ENCODE measurements at regions not wholly inside any gene's neighbourhood (a gene's known extent, or its start where the extent isn't known, plus 50 kb on each side); places are given as distances from the start of the nearest gene placed in this dataset.

DNA sequence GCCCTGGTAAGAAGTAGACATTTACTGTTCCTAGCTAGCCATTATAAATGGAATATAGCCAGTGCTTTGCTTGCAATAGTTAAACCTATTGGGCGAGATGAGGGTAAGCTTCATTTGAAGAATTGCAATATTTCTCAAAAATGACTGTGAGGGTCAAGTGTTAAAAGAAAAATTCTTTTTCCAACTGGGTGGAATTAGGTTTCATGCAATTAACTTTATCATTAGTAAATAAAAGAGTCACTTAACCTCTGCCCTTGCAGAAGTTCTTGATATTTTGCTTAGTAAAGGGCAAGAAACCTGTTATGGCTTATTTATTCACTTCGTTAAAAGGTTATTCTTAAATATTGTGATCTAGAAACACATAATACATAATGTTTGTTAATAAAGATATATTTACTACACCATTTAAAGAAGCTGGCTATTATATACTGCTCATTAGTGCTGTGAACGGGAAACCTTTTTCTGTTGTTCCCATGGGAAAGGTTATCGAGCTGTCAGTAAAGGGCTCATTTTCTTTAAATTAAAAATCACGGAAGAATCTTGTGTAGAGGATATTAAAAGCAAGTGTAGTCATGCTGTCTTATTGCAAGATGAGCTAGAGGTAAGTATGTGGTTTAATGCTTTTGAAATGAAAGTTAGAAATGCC lies 370.5 kb downstream of the CSNK1G3 start:
- DNase-seq = no peak

DNA sequence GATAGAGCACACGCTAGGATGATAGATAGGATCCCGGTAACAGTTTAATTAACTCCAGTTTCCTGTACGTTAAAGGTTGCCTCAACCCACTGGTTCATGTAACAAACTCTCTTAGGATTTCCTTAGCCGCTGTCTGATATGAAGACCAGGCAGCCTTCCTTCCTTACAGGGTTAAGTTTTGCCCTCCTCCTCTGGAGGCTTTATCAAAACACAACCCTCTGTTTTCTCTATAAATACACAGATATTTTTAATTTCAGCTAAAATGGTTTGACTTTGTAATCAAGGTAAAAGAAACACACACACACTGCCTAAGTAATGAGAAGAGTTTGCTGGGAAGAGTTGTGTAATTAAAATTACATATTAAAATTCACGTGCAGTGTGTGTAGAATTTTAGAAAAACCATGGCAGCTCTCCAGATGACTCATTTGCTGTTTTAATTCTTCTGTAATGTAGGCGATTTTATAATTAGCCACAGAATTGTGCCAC lies 369.8 kb downstream of the CSNK1G3 start:
- DNase-seq = no peak

DNA sequence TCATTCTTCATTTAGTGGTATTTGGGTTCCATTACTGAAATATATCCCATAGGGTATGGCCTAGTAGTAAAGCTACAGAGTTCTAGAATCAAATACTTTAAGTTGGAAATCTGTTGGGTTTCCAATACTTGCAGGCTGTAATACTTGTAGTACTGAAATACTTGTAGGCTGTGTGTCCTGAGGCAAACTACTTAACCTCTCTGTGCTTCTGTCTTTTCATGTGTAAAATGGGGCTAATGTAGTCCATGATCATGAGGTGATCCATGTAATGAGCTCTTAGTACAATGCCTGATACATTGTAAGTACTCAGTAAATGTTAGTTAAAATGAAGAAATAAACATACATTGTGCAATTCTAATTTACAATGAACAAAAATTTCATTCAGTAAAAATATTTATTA lies 368.9 kb downstream of the CSNK1G3 start:
- DNase-seq = no peak

DNA sequence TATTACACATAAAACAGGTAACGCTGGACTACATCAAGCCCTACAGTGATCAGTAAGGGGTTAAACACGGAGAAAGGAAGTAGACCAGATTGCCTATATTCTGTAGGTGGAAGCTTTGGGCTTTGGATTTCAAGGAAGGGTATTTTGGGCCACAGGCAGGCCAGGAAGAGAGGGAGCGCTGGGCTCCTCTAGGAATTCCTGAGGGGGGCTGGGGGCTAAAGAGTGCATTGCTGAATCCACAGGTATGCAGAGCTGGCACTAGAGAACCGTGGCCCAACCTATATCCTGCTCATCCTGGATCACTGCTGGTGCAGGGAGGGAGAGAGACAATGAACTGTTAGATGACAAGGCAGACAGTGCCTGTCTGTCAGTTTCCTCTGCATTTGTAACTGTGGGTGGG lies 367.1 kb downstream of the CSNK1G3 start:
- DNase-seq = no peak

DNA sequence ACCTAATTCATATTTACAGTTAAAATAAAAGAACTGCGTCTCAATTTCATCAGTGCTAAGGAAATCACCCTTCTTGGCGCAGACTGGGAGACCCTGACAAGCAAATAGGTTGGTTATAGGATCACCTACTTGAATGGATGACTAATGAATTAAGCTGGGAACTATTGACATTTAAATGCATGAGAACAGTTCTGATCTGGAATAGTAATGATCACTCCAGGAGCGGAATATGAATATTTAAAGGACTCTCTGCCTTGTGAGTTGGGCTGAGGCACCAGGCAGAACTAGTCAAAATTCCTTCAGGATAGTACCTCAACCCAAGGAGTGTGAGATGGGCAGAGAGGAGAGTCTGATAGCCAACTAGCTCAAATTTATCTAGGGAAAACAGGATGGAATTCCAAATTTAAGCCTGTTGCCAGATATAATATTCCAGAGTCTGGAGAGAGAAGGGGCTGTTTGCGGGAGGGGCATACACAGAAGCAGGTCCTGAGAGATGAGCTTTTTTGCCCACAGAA lies 364.4 kb downstream of the CSNK1G3 start:
- DNase-seq = no peak

DNA sequence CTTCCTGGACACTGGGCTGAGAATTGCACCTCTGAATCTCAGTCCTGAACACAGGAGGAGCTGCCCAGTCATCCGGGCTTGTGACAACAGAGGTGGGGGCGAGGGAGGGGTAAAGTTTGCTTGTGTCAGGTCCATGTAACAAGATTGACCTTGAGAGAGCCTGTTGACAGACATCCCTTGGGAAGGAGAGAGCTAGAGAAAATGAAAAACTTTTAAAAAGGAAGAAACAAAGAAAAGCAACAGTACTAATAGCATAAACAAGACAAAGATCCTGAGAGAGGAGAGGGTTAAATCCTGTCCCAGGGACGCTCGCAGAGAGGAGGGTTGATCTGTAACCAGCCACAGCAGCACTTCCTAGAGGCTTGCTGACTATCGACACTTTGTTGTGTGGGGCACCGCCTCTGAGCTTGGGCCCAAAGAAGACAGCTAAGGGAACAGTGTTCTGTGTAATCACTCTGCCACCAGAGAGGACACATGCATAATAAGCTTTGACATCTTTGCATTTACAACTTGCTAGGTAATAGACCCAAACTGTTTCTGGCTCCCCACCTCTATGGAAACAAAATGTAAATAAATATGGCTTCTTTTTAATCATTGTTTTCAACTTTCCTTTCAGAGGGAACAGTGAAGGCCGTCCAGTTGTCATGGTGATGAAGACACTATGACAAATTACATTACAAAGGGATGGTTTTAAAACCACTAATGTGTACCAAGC lies 363.7 kb downstream of the CSNK1G3 start:
- no peak for DNase-seq

DNA sequence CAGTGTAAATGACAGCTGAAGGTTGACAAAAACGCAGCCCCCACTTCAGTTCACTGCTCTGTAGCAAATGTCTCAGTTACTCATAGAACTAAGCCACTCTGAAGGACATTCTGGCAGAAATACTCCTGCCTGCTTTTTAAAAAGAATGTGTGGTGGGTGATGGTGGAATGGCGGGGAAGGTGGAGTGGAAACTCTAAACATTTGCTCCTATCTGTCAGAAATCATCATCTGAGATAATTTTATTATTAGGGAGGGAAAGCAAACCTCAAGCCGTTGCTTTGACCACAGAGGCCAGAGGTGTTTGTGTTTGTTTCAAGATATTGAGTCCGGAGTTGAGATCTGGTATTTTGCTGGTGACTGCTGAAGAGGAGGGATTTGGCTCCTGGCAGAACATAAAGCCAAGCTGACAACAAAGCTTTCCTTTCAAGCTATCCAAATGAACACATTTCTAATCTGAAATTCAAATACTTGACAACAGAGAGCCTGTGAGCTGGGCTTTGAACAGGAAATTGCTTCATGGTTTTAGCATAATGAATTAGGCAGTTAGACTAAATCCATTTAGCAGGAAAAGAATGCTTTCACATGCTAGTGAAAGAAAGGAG lies 362.7 kb downstream of the CSNK1G3 start:
- no peak for DNase-seq

DNA sequence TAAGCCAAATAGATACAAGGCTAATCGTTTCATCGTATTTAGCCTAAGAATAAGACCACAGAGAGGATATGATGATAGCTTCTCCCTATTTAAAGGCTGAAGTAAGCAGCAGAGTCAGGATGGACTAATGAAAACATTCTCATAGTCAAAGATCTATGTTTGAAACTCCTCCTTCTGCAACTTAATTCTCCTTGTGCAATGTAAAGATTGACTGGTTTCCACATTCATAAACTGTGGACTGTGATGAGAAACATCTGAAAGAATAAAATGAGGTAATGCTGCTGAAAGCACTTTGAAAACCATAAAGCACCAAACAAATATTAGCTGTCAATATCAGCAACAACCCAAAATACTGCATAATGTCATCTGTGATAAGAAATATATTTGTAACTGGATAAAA lies 361.9 kb downstream of the CSNK1G3 start:
- DNase-seq = no peak

DNA sequence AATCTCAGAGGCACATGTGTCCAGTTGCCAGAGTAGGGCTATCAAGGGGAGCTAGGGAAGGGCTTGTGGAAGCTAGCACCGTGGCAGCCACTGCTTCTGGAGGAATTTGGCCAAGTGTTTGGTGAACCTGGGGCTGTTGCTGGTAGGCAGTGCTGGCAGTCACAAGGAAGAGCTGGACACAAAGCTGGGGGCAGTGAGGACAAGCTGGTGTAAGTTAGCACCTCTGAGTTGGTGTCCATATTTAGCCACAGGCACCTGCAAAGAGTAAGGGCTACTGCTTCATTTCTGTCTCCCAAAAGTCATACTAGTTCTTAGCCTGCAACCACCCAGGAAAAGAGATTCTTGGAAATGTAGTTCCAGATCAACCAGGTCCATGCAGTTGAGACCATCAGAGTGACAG lies 359.4 kb downstream of the CSNK1G3 start:
- DNase-seq = no peak

DNA sequence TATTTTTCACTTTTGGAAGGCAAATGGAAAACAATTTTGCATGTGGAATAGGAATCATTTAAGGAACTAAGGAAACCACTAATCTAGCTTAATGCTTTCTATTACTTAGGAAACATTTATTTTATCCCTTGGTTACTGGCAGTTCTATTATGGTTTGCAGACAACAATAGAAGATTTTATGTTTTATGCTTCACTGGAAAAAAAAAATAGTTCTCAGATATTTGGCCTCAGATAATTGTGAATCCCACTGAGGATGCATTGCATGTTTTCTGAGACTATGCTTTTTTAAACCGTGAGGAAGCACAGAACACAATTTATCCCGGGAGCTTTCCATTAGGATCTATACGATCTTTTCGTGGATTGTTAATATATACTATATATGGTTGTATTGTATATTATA lies 356.9 kb downstream of the CSNK1G3 start:
- no peak for DNase-seq

DNA sequence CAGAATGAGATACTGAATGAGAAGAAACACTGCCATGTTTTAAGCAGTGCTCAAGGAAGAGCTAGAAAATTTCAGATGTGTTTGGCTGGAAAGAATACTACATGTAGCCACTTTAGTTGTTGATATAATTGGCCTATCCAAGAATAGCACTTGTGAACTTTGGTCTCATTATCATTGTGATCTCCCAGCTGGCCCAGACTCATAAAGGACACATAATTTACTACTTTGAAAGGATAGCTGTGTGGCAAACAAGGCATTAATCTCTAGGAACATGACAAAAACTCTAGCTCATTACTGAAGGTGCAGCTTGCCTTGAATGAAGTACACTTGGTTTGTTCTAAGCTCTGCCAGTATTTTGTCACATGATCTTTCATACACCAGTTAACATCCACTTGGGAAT lies 356.3 kb downstream of the CSNK1G3 start:
- DNase-seq = no peak

DNA sequence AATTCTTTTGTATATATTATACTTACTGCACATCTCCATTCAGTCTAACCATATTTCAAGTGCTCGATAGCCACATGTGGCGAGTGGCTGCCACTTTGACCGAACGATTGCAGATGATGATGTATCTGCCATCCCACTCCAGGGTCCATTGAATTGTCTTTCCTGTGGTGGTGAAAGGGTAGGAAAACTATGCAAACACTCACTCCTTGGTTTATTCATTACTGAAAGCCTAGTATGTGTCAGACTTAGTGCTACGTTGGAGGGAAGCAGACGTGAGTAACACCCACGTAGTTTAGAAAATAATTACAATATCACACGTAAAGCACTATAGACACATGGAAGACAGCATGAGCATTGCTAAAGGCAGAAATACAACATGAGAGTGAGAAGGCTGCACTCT lies 353.7 kb downstream of the CSNK1G3 start:
- no peak for DNase-seq

DNA sequence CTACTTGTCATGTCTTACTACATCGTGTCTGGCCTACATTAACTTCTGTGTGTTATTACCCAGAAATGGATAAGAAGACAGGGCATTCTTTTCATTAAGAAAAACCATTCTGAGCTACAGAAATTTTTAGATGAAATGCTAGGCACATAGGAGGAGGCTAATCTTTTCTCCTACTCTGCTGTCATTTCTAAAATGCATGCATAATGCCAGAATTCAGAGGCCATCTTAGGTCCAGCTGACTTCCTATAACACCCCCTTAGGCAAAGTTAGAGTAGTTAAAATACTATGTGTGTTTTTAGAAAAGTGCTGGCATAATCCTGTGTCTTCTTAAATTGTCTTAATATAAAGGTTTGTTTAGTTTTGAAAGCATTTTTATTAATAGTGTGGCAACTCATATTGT lies 352.6 kb downstream of the CSNK1G3 start:
- no peak for DNase-seq

DNA sequence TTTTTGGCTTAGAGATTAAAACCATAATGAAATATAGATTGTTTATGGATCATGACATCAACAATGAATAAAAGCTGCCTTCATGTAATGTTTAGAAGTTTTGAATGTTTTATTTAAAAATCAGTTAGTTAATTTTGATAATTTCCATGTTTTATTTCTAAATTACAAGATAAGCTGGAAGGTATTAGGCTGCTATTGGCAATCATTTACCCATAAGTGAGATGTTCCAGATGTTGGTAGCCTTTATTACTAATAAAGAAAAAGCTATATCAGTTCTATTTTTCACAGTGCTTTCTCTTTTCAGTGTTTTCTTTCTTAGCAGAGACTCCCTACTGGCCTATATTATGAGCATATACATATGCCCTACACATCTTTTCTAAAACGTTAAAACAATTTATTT lies 347.0 kb downstream of the CSNK1G3 start:
- no peak for DNase-seq

DNA sequence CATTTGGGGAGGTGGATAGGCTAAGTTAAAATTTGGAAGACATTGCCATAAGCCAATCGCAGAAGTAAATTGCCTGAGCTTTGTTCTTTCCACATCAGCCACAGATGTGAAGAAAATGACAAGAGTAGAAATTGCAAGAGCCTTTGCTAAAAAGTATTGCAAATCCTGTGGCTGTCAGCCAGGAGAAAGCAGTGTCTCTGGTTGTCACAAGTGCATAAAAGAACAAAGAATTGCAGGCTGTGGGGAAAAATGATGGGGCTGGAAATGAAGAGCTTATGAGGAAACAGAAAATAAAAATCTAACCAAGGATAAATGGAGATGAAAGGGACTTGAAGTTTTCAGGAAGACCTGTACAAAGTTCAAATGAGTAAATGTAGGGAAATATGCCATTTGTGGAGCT lies 344.8 kb downstream of the CSNK1G3 start:
- DNase-seq = no peak

DNA sequence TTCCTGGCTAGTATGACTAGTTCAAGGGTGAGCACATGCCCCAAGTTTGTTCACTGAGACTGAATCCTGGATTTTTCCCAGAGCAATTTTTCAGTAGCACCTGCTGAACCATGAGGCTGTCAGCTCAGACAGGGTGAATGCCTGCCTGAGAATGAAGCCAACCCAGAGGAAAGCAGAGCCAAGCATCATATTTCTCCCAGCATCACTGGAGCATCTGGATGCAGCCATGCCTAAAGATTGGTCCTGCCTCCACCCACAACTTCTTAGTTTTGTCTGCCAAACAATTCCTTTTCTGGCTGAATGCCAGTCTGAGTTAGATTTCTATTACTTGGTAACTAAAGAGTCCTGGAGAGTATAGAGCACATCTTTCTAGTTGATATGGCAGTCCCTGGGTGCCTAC lies 343.6 kb downstream of the CSNK1G3 start:
- peak; percentile 90 for DNase-seq

DNA sequence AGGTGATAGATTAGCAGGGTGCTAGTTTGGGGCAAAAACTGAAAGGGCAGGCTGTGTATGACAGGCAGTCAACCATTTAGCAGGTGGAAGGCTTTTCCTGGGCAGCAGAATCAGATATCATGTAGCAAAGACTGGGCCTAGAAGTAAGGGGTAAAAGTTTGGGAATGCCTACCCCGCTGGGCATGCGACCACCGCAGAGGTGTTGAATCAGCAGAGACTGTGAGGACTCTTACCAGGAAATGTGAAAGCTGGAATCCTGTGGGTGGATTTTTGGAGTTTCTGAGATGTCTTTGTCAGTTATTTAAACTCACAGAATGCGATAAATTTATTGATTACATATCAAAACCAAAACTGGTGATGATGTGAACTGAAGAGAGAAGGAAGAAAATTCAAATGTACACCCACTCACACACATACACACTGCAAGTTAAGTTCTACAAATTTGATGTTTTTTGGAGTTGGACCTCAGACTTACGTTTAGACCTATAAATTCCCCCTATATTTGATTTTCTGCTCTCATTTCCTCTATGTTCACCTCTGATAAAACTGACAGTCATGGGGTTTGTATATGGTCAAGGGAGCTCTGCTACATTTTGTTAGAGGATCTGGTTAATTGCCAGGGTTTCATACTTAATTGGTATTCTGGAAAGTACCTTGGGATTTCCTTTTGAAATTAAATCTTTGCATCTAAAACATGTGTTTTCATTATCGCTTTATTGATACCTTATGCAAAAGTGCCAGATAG lies 333.6 kb downstream of the CSNK1G3 start:
- DNase-seq = no peak

DNA sequence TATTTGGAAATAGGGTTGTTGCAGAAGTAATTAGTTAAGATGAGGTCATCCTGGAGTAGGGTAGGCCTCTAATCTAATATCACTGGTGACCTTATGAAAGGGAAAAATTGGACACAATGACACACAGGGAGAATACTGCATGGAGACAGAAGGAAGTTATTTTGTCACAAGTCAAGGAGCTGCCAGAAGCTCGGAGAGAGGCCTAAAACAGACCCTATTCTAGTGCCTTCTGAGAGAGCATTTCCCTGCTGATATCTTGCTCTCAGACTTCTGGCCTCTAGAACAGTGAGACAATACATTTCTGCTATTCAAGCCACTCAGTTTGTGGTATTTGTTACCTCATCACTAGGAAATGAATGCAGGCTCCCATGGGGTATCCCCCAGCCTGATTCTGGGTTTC lies 332.9 kb downstream of the CSNK1G3 start:
- no peak for DNase-seq

DNA sequence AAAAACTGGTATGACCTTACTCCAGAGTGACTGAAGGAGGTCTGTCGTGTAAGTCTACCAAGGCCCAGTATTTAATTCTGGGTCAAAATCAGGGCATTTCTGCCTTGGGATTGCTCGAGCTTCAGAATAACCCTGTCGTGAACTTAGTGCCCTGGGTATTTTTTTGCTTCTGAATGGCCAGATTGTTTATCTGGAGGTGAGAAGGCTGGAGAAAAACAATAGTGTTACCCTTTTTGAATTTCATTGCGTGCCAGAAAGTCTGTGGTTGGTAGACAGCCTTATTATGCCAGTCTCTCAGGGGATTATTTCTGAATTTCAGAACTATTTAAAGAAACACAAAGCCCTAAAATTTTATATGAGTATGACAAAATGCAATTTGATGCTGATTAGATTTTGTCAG lies 323.4 kb downstream of the CSNK1G3 start:
- DNase-seq = no peak

DNA sequence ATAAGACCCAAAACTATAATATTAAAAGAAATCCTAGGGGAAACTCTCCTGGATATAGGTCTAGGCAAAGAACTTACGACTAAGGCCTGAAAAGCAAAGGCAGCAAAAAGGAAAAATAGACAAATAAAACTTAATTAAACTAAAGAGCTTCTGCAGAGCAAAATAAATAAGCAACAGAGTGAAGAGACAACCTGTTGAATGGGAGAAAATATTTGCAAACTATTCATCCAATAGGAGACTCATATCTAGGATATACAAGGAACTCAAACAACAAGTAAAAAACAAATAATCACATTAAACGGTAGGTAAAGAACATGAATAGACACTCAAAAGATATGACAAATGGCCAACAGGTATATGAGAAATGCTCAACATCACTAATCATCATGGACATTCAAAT lies 318.6 kb downstream of the CSNK1G3 start:
- DNase-seq = no peak

DNA sequence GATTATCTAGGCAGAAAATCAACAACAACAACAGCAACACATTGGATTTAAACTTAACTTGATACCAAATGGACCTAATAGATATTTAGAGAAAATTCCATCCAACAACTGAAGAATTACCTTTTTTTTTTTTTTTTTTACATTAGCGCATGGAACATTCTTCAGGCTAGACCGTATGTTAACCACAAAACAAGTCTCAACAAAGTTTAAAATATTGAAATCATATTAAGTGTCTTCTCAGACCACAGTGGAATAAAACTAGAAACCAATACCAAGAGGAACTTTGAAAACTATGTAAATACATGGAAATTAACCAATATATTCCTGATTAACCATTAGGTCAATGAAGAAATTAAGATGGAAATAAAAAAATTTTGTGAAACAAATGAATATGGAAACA lies 315.8 kb downstream of the CSNK1G3 start:
- no peak for DNase-seq

DNA sequence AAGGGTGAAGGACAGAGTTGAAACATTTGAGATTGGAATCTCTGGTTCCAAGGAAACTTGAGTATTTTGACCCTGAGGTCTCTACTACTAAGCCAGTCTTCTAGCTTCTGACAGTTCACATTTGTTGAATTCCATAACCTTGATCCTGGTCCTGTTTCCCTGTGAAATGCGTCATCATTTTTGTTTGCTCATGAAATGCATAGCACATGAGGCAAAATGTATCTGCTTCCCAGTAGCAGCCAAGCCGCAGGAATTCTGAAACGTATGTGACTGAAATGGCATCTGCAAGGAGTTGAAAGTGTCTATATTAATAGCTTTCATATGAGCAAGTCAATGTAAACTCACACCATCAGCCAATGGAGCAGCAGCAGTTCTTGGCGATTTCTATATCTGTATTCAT lies 307.9 kb downstream of the CSNK1G3 start:
- DNase-seq = no peak

DNA sequence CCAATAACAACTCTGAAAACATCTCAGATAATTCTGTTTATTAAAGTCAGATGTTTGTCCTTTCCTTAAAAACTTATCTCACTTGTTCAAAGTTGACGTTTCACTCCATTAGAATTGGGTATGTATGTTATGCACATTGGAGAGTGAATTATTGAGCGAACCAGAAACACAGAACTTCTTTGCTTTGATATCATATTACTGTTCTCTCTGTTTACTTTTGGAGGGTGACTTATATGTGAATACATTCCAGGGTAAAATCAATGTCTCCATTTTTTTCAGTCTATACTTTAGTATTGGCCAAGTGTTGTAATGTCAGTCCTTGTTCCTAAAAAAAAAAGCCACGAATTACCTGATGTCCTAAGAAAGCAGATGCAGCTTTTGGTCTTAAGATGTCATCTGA lies 307.4 kb downstream of the CSNK1G3 start:
- DNase-seq = no peak

DNA sequence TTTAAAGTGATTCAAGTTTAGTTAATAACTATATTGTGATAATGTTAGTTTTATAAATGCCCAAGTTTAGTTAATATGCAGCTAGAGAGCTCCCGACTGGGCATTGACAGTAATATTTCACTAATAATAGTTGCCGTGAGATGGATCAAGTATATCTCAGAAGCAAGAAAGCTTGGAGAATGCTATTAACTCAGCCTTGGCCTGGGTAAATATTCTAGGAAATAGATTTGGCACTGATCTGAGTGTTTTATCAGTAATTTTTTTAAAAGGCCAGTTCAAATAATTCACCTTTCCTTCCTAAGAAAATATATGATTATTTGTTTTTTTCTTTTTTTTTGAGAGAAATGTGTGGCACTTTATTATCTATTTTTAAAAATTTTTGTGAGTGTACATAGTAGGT lies 305.3 kb downstream of the CSNK1G3 start:
- DNase-seq = no peak
